ENCODE measurements at regions not wholly inside any gene's neighbourhood (a gene's known extent, or its start where the extent isn't known, plus 50 kb on each side); places are given as distances from the start of the nearest gene placed in this dataset.

- CTCF ChIA-PET = interaction anchor here (1.2 kb wide), 1 partner anchor 144 kb away, joined by 3 read pairs; no protein-coding TSS in a partner anchor
- Histone ChIP-seq H3K4me2 (ENCODE audit: control insufficient read depth, insufficient read depth) (no peak overlapping the region), H2AFZ (ENCODE audit: control insufficient read depth, low read depth, low read length) (no peak overlapping the region), H3K4me1 (ENCODE audit: control insufficient read depth, insufficient read depth, low read length) (no peaks in the 10 kb centered on the region; the same call in 1 of the 2 replicates), H3K79me2 (ENCODE audit: control insufficient read depth, insufficient read depth, low read length) (no peaks in the 10 kb centered on the region), H3K9ac (ENCODE audit: control insufficient read depth, insufficient read depth, low read length) (no peak overlapping the region), H3K9me3 (replicated peaks; ENCODE audit: control insufficient read depth, insufficient read depth, low read length) (no peaks in the 10 kb centered on the region), H3K27me3 (replicated peaks in 1 of 2; ENCODE audit: control insufficient read depth in 2 of 2, insufficient read depth in 2 of 2, low read length in 1 of 2) (no peaks in the 10 kb centered on the region), H3K36me3 (ENCODE audit: control insufficient read depth in 2 of 2, insufficient read depth in 2 of 2, low read length in 1 of 2) (no peaks in the 10 kb centered on the region), H4K20me1 (ENCODE audit: control insufficient read depth, insufficient read depth) (no peaks in the 10 kb centered on the region), H3K27ac (ENCODE audit: control insufficient read depth, insufficient read depth) (no peak overlapping the region), H3K4me3 (no peak overlapping the region)
- no peak for ATAC-seq
- TF ChIP-seq MXI1 (IDR thresholded peaks at IDR 0.05; ENCODE audit: low read depth, low read length) = no peak
- no peak for TF ChIP-seq HDAC2 (IDR thresholded peaks at IDR 0.05)
- no peak for TF ChIP-seq NRF1 (conservative IDR thresholded peaks at IDR 0.05; ENCODE audit: low read depth, low read length)
- no peak for TF ChIP-seq BHLHE40 (IDR thresholded peaks at IDR 0.05; ENCODE audit: borderline replicate concordance in 1 of 2, low read depth in 2 of 2, low read length in 1 of 2)
- intact Hi-C loops (cut with micrococcal nuclease; ENCODE audit: unreplicated experiment) = loop anchor here (5.0 kb wide), 1 partner anchor 73 kb away; no protein-coding TSS in a partner anchor
- no peak for DNase-seq (ENCODE audit: low read depth, low spot score)
- in situ Hi-C loops (cut with MboI) = no loop called here
- 84% methylated on average over 3 of the region's 3 CpGs for WGBS (ENCODE audit: insufficient coverage, insufficient replicate concordance, low lambda C conversion rate, missing lambda C conversion rate)
- POLR2A ChIA-PET = no interaction called here
- RAD21 ChIA-PET (ENCODE audit: unreplicated experiment) = no interaction called here
- no TSS peak for BruUV-seq (replicated peaks)
- SMC1A ChIA-PET (ENCODE audit: uncharacterized antibody, unreplicated experiment) = interaction anchor here (1.5 kb wide), 1 partner anchor 70 kb away, joined by 3 read pairs; no protein-coding TSS in a partner anchor
- FAIRE-seq = no peak
These were observed 175.6 kb downstream of the SKIDA1 start for GRCh38 chr10:21349912-21350286.

GRCh38 chr10:21347785-21348170 is 177.7 kb downstream of the SKIDA1 start:
- Histone ChIP-seq H3K27me3 (replicated peaks in 1 of 2; ENCODE audit: control insufficient read depth in 2 of 2, insufficient read depth in 2 of 2, low read length in 1 of 2) (no peaks in the 10 kb centered on the region), H3K79me2 (ENCODE audit: control insufficient read depth, insufficient read depth, low read length) (no peaks in the 10 kb centered on the region), H3K36me3 (ENCODE audit: control insufficient read depth in 2 of 2, insufficient read depth in 2 of 2, low read length in 1 of 2) (no peaks in the 10 kb centered on the region), H2AFZ (ENCODE audit: control insufficient read depth, low read depth, low read length) (no peak overlapping the region), H3K9me3 (replicated peaks; ENCODE audit: control insufficient read depth, insufficient read depth, low read length) (no peaks in the 10 kb centered on the region), H3K4me1 (ENCODE audit: control insufficient read depth, insufficient read depth, low read length) (no peaks in the 10 kb centered on the region; the same call in 1 of the 2 replicates), H4K20me1 (ENCODE audit: control insufficient read depth, insufficient read depth) (no peaks in the 10 kb centered on the region), H3K4me3 (no peak overlapping the region), H3K27ac (ENCODE audit: control insufficient read depth, insufficient read depth) (no peak overlapping the region), H3K4me2 (ENCODE audit: control insufficient read depth, insufficient read depth) (no peak overlapping the region), H3K9ac (ENCODE audit: control insufficient read depth, insufficient read depth, low read length) (no peak overlapping the region)
- no peak for ATAC-seq
- in situ Hi-C loops (cut with MboI) (no loop called here), intact Hi-C loops (cut with micrococcal nuclease; ENCODE audit: unreplicated experiment) (no loop called here)
- RAD21 ChIA-PET (ENCODE audit: unreplicated experiment) = no interaction called here
- CTCF ChIA-PET = no interaction called here
- SMC1A ChIA-PET (ENCODE audit: uncharacterized antibody, unreplicated experiment) = no interaction called here
- POLR2A ChIA-PET = no interaction called here
- BruUV-seq (replicated peaks) = no TSS peak
- FAIRE-seq = no peak
- DNase-seq (ENCODE audit: low read depth, low spot score) = no peak
- 0% methylated on average over 2 of the region's 2 CpGs for WGBS (ENCODE audit: insufficient coverage, insufficient replicate concordance, low lambda C conversion rate, missing lambda C conversion rate)
- TF ChIP-seq MEF2A (IDR thresholded peaks at IDR 0.05; ENCODE audit: insufficient read depth, low read depth, low read length) = no peak
- TF ChIP-seq PML (IDR thresholded peaks at IDR 0.05; ENCODE audit: low read length) = no peak
- no peak for TF ChIP-seq PRDM15 (CRISPR knock-in tag; IDR thresholded peaks at IDR 0.05)
- no peak for TF ChIP-seq ELK1 (IDR thresholded peaks at IDR 0.05; ENCODE audit: low read depth, low read length)
- TF ChIP-seq ZNF622 (IDR thresholded peaks at IDR 0.05) = no peak
- no peak for TF ChIP-seq GABPA (IDR thresholded peaks at IDR 0.05; ENCODE audit: low read depth)
- no peak for TF ChIP-seq MAX (IDR thresholded peaks at IDR 0.05; ENCODE audit: low read depth, low read length)
- TF ChIP-seq IKZF1 (conservative IDR thresholded peaks at IDR 0.05) = no peak
- TF ChIP-seq KLF5 (IDR thresholded peaks at IDR 0.05; ENCODE audit: partially characterized antibody) = no peak
